MV-4-11 (cell line): ENCODE measurements at regions not wholly inside any gene's neighbourhood (a gene's known extent, or its start where the extent isn't known, plus 50 kb on each side); places are given as distances from the start of the nearest gene placed in this dataset.
"Not testable (repeated sequence)": the region's sequence is repeated elsewhere in the genome, so short reads cannot be mapped to it uniquely, and the experiment has no call there.

ENCODE experiments used
- DNase-seq: peaks from one replicate; lab custom pipeline; 2025; lab: John Stamatoyannopoulos, UW

DNA sequence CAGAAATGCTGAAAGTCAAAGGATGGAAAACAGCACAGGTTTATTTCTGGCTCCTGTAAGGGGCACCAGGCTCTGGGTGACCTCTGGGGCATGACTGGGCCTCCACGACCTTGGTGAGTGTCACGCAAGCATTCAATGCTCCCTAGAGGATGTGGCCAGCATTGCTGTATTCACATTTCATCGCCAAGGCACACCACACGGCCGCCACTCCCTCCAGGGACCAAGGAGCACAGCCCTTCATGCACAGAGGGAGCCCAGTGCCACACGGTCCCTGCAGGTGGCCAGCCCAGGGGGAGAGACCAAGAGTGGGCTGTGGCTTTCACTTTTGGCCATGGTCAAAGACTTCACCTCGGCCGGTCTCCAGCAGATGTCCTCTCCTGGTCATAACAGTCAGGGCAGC is 137.4 kb upstream of the TNRC6C start:
- peak; percentile 5 for DNase-seq

DNA sequence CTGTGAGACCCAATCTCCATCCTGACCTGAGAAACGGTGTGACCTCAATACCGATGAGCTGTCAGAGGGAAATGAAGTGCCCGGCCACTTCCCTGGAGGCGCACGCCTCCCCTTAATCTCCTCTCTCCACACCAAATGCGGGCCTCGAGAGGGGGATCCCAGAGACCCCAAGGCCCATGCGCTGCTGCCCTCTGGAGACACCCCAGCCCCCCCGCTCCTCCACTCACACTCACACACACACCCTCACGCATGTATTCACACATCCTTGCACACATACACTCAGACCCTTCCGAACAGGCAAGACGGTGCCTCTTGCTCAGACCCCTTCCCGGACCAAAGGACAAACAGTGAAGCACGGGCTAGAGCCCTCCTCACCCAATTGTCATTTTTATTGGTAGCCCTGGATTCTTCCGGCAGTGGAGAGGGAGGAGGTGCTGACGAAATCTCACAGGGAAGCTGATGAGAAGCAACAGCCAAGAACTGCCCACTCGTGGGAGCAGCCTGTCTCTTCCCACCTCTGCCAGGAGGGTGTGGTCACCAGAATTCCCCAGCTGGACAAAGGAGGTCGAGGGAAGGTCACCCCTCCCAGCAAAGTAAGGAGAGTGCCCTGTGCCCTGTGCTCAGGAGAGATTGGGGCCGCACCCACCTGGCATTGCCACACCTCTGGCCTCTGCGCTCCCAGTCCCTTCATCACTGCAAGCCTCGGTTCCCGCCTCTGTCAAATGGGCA is 136.0 kb upstream of the TNRC6C start:
- DNase-seq = no peak

- DNase-seq = no peak
Observed at GRCh38 chr17:77824102-77824779, 134.3 kb upstream of the TNRC6C start.

- no peak for DNase-seq
Observed at GRCh38 chr17:77824780-77825280, 133.7 kb upstream of the TNRC6C start.

GRCh38 chr17:77825621-77826020 is 132.9 kb upstream of the TNRC6C start:
- no peak for DNase-seq

- DNase-seq = no peak
Observed at GRCh38 chr17:77826132-77826873, 132.2 kb upstream of the TNRC6C start.

DNA sequence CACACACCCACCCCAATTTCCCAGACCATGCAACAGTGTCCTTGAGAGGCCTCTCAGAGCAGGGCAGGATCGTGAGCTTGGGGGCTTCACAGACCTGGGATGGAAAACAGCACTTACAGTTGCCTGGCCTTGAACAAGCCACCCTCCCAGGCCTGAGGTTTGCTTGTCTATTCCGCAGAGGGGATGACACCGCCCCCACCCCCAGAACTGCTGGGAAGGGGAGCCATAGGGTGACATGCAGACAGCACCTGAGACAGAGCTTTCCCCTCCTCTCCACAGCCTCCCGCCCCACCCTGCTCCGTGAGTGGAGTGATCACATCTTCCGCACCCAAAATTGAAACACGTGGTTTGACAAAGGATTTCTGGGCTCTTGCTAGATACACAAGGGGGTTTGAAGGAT is 131.5 kb upstream of the TNRC6C start:
- DNase-seq = no peak

- no peak for DNase-seq
Observed at GRCh38 chr17:77827511-77827910, 131.0 kb upstream of the TNRC6C start.

- no peak for DNase-seq
Observed at GRCh38 chr17:77828749-77829539, 129.6 kb upstream of the TNRC6C start.

GRCh38 chr17:77829843-77830799 is 128.4 kb upstream of the TNRC6C start:
- peak; percentile 47 for DNase-seq

DNA sequence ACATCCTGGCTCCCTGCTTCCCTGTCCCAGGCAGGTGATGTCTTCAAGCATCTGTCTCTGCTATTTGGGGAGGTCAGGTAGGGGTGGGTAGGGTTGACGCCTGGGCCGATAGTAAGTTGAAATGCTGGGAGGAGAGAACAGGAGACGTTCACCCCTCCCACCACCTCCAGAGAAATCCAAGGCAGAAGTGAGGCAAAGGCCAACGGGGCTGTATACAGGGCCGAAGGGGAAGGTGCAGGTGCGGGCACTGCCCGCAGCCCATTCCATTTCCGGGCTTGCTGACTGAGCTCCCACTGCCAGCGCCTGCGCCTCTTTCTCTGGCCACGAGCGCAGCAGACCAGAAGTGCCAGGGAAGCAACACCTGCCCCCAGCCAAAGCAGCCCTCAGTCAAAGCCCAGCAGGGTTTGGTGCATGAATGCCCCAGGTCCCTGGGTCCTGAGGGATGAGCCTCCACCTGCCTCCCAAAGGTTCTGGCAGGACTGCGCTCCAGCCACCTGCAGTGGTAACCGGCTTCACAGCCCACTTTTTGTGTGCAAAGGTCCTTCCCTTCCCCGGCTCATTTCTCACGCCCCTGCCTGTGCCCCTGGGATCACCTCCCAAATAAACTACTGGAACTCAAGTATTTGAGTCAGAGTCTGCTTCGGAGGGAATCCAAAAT is 127.6 kb upstream of the TNRC6C start:
- no peak for DNase-seq

- DNase-seq = no peak
Observed at GRCh38 chr17:77831474-77832179, 126.9 kb upstream of the TNRC6C start.

GRCh38 chr17:77832180-77832560 is 126.3 kb upstream of the TNRC6C start:
- DNase-seq = no peak

DNA sequence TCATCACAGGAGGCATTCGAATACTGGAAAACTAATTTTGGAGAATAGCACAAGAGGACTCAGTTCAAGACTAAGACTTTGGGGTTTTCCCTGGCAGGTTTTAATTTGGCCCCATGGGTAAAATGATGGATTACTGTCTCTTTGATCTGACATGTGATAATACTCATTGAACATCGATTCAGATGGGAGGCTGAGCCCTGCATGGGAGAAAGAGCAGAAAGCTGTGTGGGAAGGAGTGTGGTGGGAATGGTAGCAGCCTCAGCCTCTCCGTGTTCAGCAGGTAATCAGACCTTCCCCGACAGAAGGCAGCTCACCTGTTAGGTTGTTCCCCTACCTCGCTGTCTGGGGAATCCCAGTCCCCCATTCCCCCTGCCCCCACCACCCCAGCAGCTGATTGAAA is 124.7 kb upstream of the TNRC6C start:
- DNase-seq = no peak

DNA sequence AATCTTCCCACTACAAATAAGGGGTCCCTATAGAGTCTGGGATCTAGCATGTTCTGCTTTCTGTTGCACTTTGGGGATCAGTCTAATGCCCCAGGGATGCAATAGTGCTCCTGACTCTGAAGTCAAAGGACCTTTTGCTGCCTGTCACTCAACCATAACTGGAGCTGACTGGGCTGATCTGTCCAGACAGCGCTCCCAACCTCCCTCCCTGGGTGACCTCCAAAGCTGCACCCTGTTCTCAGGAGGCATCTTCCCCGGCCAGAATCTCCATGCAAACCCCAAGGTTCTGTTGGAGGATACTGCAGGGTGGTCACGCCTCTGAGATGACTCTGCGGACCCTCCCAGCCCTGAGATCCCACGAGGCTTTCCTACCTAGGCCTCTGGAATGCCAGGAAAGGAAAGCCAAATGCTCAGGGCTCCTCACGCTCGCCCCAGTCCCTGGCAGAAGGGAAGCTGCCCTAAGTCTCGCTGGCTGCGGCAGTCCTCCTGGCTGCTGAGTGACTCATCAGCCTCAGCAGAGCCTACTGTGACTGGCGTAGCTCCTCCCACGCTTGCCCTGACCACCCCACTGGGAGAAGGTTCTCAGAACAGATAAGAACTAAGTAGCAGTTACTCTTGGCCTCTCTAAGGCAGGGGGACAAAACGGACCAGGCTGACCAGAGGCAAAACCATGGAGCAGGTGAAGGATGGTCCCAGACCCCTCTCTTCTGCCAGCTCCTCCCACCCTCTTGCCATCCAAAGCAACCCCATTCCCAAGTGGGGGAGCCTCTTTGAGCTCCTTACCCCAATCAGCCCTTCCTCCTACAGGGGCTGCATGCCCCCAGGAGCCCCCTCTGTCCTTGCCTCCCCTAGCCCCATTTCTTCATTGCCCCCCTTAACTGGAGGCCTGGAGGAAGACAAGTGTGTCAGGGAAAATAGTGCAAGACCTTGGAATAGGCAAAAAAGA is 124.1 kb upstream of the TNRC6C start:
- DNase-seq = peak; percentile 89

DNA sequence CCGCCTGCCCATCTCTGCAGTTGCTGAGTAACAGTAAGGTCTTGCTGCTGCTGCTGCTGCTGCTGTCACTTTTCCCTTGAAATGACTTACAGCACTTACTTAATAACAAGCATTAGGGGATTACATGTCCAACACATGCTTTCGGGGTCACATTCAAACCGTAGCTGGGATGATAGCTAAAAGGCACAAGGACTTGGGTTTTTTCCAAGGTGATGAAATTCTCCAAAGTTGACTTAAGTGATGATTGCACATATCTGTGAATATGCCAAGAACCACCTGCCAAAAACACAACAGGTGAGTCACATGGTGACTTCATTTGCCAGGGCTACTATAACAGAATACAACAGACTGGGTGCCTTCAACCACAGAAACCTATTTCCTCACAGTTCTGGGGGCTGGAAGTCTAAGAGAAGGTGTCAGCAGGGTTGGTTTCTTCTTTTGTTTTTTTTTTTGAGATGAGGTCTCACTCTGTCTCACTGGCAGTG is 121.9 kb upstream of the TNRC6C start:
- peak; percentile 43 for DNase-seq

- not testable (repeated sequence) for DNase-seq
Observed at GRCh38 chr17:77837072-77837471, 121.4 kb upstream of the TNRC6C start.

GRCh38 chr17:77837917-77838316 is 120.6 kb upstream of the TNRC6C start:
- no peak for DNase-seq
